ENCODE measurements at regions not wholly inside any gene's neighbourhood (a gene's known extent, or its start where the extent isn't known, plus 50 kb on each side); places are given as distances from the start of the nearest gene placed in this dataset.

DNA sequence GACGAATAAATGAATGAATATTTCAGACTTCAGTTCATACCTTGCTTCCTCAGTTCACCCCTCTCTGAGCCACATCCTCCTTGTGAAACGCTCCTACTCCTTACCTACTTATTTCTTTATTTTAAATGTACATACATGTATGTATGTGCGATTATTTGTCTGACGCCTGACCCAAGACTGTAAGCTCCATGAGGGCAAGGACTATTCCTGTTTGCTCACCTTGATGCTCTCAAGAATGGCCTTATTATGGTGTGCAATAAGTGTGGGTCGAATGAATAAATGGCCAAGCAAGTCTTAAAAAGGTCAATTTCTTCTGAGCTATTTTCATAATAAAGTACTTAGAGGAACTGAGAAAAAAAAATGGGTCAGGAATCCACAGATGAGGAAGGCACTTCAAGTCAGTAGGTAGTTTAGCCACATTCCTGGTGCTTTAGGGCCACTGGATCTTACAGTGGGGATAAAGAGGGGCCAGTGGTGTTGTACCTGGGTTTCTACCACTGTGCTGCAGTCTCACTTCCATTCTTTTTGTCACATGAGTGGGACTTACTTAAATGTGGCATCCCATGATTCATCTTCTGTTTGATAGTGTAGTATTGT lies 74.7 kb downstream of the SDC1 start:
- TF ChIP-seq POLR2A (IDR thresholded peaks at IDR 0.05; ENCODE audit: low read depth, low read length) (no peak), POLR2AphosphoS5 (IDR thresholded peaks at IDR 0.05; ENCODE audit: low read depth, low read length) (no peak), TAF1 (IDR thresholded peaks at IDR 0.05; ENCODE audit: borderline replicate concordance, low read depth, low read length) (no peak)
- FAIRE-seq (peak; percentile 78), DNase-seq (ENCODE audit: insufficient read length) (no peak)

DNA sequence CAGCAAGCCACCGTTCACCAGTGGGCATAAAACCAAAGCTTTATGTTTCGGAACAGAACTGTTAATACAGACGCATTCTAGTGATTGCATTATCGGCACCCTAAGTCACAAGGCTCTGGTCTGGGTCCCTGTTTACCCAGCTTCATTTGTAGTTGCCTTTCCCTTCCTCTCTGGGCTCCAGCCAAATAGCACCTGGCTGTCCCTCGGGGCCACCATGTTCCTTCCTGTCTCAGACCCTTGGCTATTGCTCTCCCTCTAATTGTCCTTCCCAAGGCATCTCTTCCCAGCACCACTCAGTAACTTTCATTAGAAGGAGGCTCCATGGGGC lies 75.3 kb downstream of the SDC1 start:
- DNase-seq (ENCODE audit: insufficient read length) = no peak
- no peak for FAIRE-seq

DNA sequence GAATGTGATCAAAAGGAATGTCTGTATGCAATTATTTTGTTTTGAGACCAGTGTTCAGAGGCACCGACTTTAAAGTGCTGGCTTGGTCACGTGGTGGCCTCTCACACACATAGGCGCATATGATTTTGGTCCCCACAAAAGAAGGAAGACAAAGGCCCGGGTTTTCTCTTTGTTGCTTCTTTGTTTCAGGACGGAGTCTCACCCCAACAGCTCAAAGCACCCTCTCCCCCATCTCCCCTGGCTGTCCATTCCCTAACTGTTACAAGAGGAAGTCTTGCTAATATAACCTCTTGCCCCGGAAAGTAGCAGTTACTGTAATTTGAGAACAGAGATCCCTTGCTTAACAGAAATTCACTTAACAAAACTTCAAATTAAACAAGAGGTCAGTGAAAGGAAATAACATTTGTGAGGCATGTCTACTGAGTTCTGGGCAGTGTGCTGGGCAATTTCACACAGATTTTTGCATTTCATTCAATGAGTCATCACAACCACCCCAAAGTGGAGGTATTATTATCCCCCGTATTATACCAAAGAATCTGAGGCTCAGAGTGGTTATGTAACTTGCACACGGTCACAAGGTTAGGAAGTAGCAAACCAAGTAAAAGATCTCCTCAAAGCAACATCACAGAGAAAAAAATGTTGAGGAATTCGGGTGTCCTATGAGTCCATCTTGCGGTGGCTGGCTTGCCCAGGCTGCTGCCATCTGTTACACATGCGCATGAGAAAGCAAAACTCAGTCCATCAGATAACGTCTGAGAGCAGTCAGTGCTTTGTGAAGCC lies 75.8 kb downstream of the SDC1 start:
- peak; percentile 67 for FAIRE-seq

More for the DNA sequence above, 75.3 kb downstream of the SDC1 start:
- TF ChIP-seq TAF1 (IDR thresholded peaks at IDR 0.05; ENCODE audit: borderline replicate concordance, low read depth, low read length) (no peak), POLR2AphosphoS5 (IDR thresholded peaks at IDR 0.05; ENCODE audit: low read depth, low read length) (no peak), POLR2A (IDR thresholded peaks at IDR 0.05; ENCODE audit: low read depth, low read length) (no peak)

DNA sequence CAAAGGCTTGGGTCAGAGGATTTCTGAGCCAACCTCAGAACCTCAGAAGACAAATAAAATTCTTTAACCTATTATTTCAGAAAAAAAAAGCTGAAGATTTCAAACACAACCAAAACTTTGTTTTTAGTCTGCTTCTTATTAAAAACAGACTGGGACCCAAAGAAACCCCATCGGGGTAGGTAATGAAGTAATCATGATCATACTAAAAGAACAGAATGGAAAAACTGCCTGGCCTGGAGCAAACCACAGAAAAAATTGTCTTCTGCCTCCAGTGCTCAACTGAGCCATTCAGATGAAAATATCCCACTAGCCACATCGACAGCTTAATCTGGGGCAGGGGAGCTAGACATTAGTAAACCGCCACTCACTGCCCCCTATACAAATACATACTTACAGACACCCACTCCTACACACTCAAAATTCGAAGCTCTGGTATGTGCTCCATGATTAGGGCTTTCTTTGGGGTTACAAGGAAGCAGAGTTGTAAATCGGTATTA lies 76.5 kb downstream of the SDC1 start:
- DNase-seq (ENCODE audit: insufficient read length) = no peak
- no peak for TF ChIP-seq POLR2AphosphoS5 (IDR thresholded peaks at IDR 0.05; ENCODE audit: low read depth, low read length)
- no peak for TF ChIP-seq TAF1 (IDR thresholded peaks at IDR 0.05; ENCODE audit: borderline replicate concordance, low read depth, low read length)
- TF ChIP-seq POLR2A (IDR thresholded peaks at IDR 0.05; ENCODE audit: low read depth, low read length) = no peak
- no peak for FAIRE-seq

More for the DNA sequence above, 75.8 kb downstream of the SDC1 start:
- no peak for DNase-seq (ENCODE audit: insufficient read length)
- no peak for TF ChIP-seq POLR2AphosphoS5 (IDR thresholded peaks at IDR 0.05; ENCODE audit: low read depth, low read length)
- TF ChIP-seq TAF1 (IDR thresholded peaks at IDR 0.05; ENCODE audit: borderline replicate concordance, low read depth, low read length) = no peak
- TF ChIP-seq POLR2A (IDR thresholded peaks at IDR 0.05; ENCODE audit: low read depth, low read length) = no peak

DNA sequence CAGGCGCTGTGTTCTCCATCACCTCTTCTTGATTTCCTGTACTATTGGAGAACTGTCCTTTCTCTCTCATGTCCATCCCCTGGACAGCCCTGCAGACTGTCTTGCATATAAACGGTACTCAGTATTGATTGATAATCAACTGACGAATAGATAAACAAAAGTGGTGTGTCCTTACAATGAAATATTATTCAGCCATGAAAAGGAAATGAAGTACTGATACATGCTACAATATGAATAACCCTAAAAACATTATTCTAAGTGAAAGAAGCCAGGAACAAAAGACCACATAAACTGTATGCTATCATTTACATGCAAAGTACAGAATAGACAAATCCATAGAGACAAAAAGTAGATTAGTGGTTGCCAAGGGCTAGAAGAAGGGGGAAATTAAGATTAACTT lies 77.6 kb downstream of the SDC1 start:
- TF ChIP-seq POLR2A (IDR thresholded peaks at IDR 0.05; ENCODE audit: low read depth, low read length) (no peak), POLR2AphosphoS5 (IDR thresholded peaks at IDR 0.05; ENCODE audit: low read depth, low read length) (no peak), TAF1 (IDR thresholded peaks at IDR 0.05; ENCODE audit: borderline replicate concordance, low read depth, low read length) (no peak)
- FAIRE-seq = no peak
- DNase-seq (ENCODE audit: insufficient read length) = no peak

DNA sequence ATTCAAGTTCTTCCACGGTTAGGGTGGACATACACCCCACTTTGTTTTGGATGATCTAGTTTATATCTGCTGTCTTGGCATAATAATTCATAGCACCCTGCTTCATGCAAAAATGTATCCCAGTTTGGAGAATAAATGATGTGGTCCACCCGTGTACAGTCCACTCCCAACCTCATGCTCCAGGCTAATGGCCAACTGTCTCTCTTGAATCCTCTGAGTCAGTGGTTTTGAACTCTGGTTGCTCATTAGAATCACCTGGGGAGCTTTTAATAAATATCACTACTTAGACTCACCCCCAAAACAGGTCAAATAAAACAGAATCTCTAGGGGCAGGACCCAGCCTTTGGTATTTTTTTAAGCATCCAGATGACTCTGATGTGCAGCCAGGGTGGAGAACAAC lies 78.5 kb downstream of the SDC1 start:
- TF ChIP-seq POLR2AphosphoS5 (IDR thresholded peaks at IDR 0.05; ENCODE audit: low read depth, low read length) = no peak
- no peak for TF ChIP-seq TAF1 (IDR thresholded peaks at IDR 0.05; ENCODE audit: borderline replicate concordance, low read depth, low read length)
- no peak for TF ChIP-seq POLR2A (IDR thresholded peaks at IDR 0.05; ENCODE audit: low read depth, low read length)
- DNase-seq (ENCODE audit: insufficient read length) = no peak
- peak; percentile 14 for FAIRE-seq

DNA sequence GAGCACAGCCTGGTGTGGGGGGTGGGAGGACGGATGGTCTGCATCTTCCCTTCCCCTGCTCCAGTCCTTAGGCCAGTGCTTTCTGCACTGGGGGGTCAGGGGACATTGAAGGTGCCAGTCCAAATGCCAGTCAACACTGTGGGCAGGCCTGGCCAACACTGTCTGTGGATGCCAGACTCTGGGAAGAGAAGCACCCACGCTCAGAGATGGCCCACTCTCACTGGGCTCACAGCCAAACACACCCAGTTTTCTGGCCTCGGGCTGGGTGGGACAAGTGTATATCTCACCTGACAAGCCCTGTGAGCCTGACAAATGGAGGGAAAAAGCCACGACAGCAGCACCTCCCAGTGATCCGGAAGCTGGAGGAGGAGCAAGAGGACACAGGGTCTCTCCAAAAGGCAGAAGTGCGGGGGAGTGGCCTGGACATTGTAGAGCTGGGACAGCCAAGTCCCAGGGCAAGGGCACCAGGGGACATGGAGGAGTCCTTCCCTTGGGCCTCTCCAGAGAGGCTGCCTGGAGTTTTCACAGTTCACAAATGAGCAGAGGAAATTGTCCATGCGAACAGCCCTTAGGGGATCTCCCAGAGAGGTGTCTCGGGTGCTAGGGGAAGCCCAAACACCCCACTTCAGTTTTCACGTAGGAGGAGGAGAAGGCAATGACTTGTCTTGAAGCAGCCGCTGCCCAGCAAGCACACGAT lies 79.3 kb downstream of the SDC1 start:
- DNase-seq (ENCODE audit: insufficient read length) = peak; percentile 50
- peak; percentile 74 for TF ChIP-seq POLR2A (IDR thresholded peaks at IDR 0.05; ENCODE audit: low read depth, low read length)
- TF ChIP-seq POLR2AphosphoS5 (IDR thresholded peaks at IDR 0.05; ENCODE audit: low read depth, low read length) = peak; percentile 65; the same call in 1 of the 2 replicates
- 0 out of 2 replicates have a peak, but pooled peaks have one; percentile 38 for TF ChIP-seq TAF1 (IDR thresholded peaks at IDR 0.05; ENCODE audit: borderline replicate concordance, low read depth, low read length)
- peak; percentile 85 for FAIRE-seq

DNA sequence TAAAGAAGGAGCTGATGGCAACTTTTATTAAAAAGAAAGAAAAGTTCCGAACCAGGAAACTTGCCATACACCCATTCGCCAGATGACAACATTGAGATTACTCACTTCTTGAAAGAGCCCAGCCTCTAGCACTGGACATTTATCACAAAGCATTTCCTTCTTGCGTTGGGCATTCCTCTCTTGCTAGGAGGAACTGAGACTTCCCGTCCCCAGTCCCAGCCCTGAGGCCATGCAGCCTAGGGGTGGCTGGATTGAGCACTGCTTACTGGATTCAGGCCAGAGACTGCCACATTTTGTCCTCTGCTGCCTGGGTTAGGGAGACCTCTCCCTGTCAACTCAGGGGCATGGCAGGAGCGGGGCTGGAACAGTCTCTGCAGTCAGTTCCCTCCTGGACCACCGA lies 80.1 kb downstream of the SDC1 start:
- TF ChIP-seq POLR2A (IDR thresholded peaks at IDR 0.05; ENCODE audit: low read depth, low read length) (no peak), POLR2AphosphoS5 (IDR thresholded peaks at IDR 0.05; ENCODE audit: low read depth, low read length) (no peak)
- DNase-seq (ENCODE audit: insufficient read length) (no peak), FAIRE-seq (peak; percentile 44)

DNA sequence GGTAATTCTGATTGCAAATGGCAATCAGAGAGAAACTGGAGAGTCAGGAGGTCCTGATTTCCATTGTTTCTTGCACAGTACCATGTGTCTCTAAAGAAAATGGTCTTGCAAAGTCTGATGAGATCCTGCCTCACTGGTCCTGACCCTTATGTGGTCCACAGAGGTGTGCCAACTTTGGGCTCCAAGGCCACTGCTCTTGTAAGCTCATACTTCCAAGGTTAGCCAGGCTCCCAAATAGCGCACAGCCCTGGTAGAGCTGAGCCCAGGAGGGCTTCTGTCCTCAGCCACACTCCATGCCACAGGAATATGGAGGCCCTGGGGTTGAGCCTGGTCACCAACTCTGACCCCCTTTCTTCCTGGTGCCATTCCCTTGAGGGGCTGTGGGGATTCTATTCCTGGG lies 80.7 kb downstream of the SDC1 start:
- DNase-seq (ENCODE audit: insufficient read length) (no peak), FAIRE-seq (no peak)
- no peak for TF ChIP-seq TAF1 (IDR thresholded peaks at IDR 0.05; ENCODE audit: borderline replicate concordance, low read depth, low read length)
- no peak for TF ChIP-seq POLR2A (IDR thresholded peaks at IDR 0.05; ENCODE audit: low read depth, low read length)
- TF ChIP-seq POLR2AphosphoS5 (IDR thresholded peaks at IDR 0.05; ENCODE audit: low read depth, low read length) = no peak

DNA sequence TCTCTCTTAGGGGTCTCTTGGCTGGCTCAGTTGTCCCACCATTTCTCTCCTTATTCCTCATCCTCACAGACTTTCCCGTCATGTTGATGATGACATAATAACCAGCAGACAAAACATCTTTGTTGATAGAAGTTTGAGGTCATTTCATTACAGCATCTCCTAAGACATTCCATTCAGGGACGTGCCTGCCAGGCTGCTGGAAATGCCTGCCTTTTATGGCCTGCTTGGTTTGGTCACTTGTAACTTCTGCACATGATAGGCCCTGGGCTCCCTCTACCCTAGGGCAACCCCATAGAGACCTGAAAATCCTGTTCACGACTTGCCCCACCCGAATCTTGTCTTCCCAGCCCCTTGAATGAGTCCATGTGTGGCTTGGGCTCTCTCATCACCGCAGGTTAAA lies 81.7 kb downstream of the SDC1 start:
- no peak for DNase-seq (ENCODE audit: insufficient read length)
- no peak for TF ChIP-seq TAF1 (IDR thresholded peaks at IDR 0.05; ENCODE audit: borderline replicate concordance, low read depth, low read length)
- TF ChIP-seq POLR2A (IDR thresholded peaks at IDR 0.05; ENCODE audit: low read depth, low read length) = no peak
- no peak for TF ChIP-seq POLR2AphosphoS5 (IDR thresholded peaks at IDR 0.05; ENCODE audit: low read depth, low read length)
- no peak for FAIRE-seq

DNA sequence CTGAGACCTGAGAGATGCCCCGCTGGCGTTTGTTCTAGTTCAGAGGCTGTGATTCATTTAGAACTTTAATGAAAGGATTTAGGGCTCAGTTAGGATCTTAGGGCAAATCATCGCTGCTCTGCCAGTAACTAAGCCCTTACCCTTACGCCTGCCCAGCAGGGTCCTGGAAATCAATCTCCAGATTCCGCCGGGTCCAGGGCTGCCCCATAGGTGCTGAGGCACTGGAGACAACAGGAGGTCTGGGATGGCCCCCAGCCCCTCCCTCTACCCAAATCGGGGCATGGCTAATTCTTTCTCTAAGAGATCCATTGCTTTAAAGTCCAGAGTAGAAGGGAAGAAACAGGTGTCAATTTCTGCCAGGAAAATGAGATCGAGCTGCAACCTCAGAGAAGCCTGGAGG lies 83.1 kb downstream of the SDC1 start:
- TF ChIP-seq POLR2AphosphoS5 (IDR thresholded peaks at IDR 0.05; ENCODE audit: low read depth, low read length) = no peak
- TF ChIP-seq POLR2A (IDR thresholded peaks at IDR 0.05; ENCODE audit: low read depth, low read length) = no peak
- TF ChIP-seq TAF1 (IDR thresholded peaks at IDR 0.05; ENCODE audit: borderline replicate concordance, low read depth, low read length) = no peak
- FAIRE-seq = no peak
- no peak for DNase-seq (ENCODE audit: insufficient read length)

Measured in GM12892 (cell line).